HG03280 (cell line): ENCODE measurements at regions not wholly inside any gene's neighbourhood (a gene's known extent, or its start where the extent isn't known, plus 50 kb on each side); places are given as distances from the start of the nearest gene placed in this dataset.

Source experiments
- ATAC-seq: cut with Tn5 transposase; IDR thresholded peaks from one replicate; pipeline ENCODE4 v1.9.1; 2021; ENCODE audit warnings: mild to moderate bottlenecking, moderate library complexity; ENCODE audit not compliant: unreplicated experiment

- ATAC-seq = no peak
These were observed 245.6 kb upstream of the RGS6 start for GRCh38 chr14:71686677-71687076.

GRCh38 chr14:71687166-71687831, 244.9 kb upstream of the RGS6 start:
- no peak for ATAC-seq

- ATAC-seq = no peak
These were observed 243.7 kb upstream of the RGS6 start for GRCh38 chr14:71688576-71688975.

- ATAC-seq = no peak
These were observed 241.8 kb upstream of the RGS6 start for GRCh38 chr14:71690478-71690877.

- no peak for ATAC-seq
These were observed 239.7 kb upstream of the RGS6 start for GRCh38 chr14:71692496-71692895.

- no peak for ATAC-seq
These were observed 238.8 kb upstream of the RGS6 start for GRCh38 chr14:71693381-71693780.

GRCh38 chr14:71694591-71695530, 237.4 kb upstream of the RGS6 start:
- no peak for ATAC-seq

GRCh38 chr14:71695611-71696350, 236.4 kb upstream of the RGS6 start:
- no peak for ATAC-seq

- no peak for ATAC-seq
These were observed 234.2 kb upstream of the RGS6 start for GRCh38 chr14:71698027-71698426.

- no peak for ATAC-seq
These were observed 233.6 kb upstream of the RGS6 start for GRCh38 chr14:71698673-71699072.

GRCh38 chr14:71701990-71702389, 230.2 kb upstream of the RGS6 start:
- ATAC-seq = no peak

- ATAC-seq = no peak
These were observed 229.4 kb upstream of the RGS6 start for GRCh38 chr14:71702786-71703185.

- no peak for ATAC-seq
These were observed 228.8 kb upstream of the RGS6 start for GRCh38 chr14:71703477-71703876.

GRCh38 chr14:71704210-71704609, 228.0 kb upstream of the RGS6 start:
- no peak for ATAC-seq

- ATAC-seq = no peak
These were observed 226.8 kb upstream of the RGS6 start for GRCh38 chr14:71705460-71705859.

GRCh38 chr14:71709076-71709475, 223.2 kb upstream of the RGS6 start:
- no peak for ATAC-seq

- ATAC-seq = no peak
These were observed 222.2 kb upstream of the RGS6 start for GRCh38 chr14:71709987-71710386.

GRCh38 chr14:71711125-71711524, 221.1 kb upstream of the RGS6 start:
- no peak for ATAC-seq

GRCh38 chr14:71711619-71712018, 220.6 kb upstream of the RGS6 start:
- no peak for ATAC-seq

GRCh38 chr14:71712478-71712877, 219.8 kb upstream of the RGS6 start:
- no peak for ATAC-seq

GRCh38 chr14:71713016-71713415, 219.2 kb upstream of the RGS6 start:
- ATAC-seq = no peak

- ATAC-seq = no peak
These were observed 218.8 kb upstream of the RGS6 start for GRCh38 chr14:71713451-71713850.
